ENCODE measurements at regions not wholly inside any gene's neighbourhood (a gene's known extent, or its start where the extent isn't known, plus 50 kb on each side); places are given as distances from the start of the nearest gene placed in this dataset.

- H3K9me3 ChIP-seq (ENCODE audit: control insufficient read depth, insufficient read depth, low read length): no peaks in the 10 kb centered on the region
- DNase-seq (ENCODE audit: low read depth, low spot score): no peak
- ChIA-PET CTCF (no interaction called here), POLR2A (no interaction called here)
- H3K4me3 ChIP-seq (ENCODE audit: low read depth, low read length): no peak overlapping the region
- no peaks in the 10 kb centered on the region for H3K27me3 ChIP-seq (ENCODE audit: control insufficient read depth, insufficient read depth, low read length)
- no peak overlapping the region for H3K27ac ChIP-seq (ENCODE audit: low read depth, low read length)
- TF ChIP-seq CTCF (IDR thresholded peaks at IDR 0.05; ENCODE audit: low read depth, low read length): no peak
Measured at GRCh38 chr7:118662266-118662665, 437.8 kb downstream of the ANKRD7 start.

- ChIA-PET CTCF (no interaction called here), POLR2A (no interaction called here)
- TF ChIP-seq CTCF (IDR thresholded peaks at IDR 0.05; ENCODE audit: low read depth, low read length): no peak
- no peak overlapping the region for H3K4me3 ChIP-seq (ENCODE audit: low read depth, low read length)
- H3K27ac ChIP-seq (ENCODE audit: low read depth, low read length): no peak overlapping the region
- no peaks in the 10 kb centered on the region for H3K27me3 ChIP-seq (ENCODE audit: control insufficient read depth, insufficient read depth, low read length)
- DNase-seq (ENCODE audit: low read depth, low spot score): no peak
- no peaks in the 10 kb centered on the region for H3K9me3 ChIP-seq (ENCODE audit: control insufficient read depth, insufficient read depth, low read length)
Measured at GRCh38 chr7:118664498-118664897, 440.0 kb downstream of the ANKRD7 start.

GRCh38 chr7:118671149-118671548 lies 446.6 kb downstream of the ANKRD7 start:
- ChIA-PET CTCF (no interaction called here), POLR2A (no interaction called here)
- no peak for TF ChIP-seq CTCF (IDR thresholded peaks at IDR 0.05; ENCODE audit: low read depth, low read length)

GRCh38 chr7:118684796-118685195 lies 460.3 kb downstream of the ANKRD7 start:
- H3K9me3 ChIP-seq (ENCODE audit: control insufficient read depth, insufficient read depth, low read length): no peaks in the 10 kb centered on the region
- H3K27ac ChIP-seq (ENCODE audit: low read depth, low read length): no peak overlapping the region
- no peaks in the 10 kb centered on the region for H3K27me3 ChIP-seq (ENCODE audit: control insufficient read depth, insufficient read depth, low read length)
- no peak overlapping the region for H3K4me3 ChIP-seq (ENCODE audit: low read depth, low read length)
- ChIA-PET POLR2A (no interaction called here), CTCF (no interaction called here)
- no peak for TF ChIP-seq CTCF (IDR thresholded peaks at IDR 0.05; ENCODE audit: low read depth, low read length)
- DNase-seq (ENCODE audit: low read depth, low spot score): no peak

More at GRCh38 chr7:118671149-118671548, 446.6 kb downstream of the ANKRD7 start:
- DNase-seq (ENCODE audit: low read depth, low spot score): no peak
- H3K4me3 ChIP-seq (ENCODE audit: low read depth, low read length): no peak overlapping the region
- H3K27ac ChIP-seq (ENCODE audit: low read depth, low read length): no peak overlapping the region
- no peaks in the 10 kb centered on the region for H3K27me3 ChIP-seq (ENCODE audit: control insufficient read depth, insufficient read depth, low read length)
- no peaks in the 10 kb centered on the region for H3K9me3 ChIP-seq (ENCODE audit: control insufficient read depth, insufficient read depth, low read length)

GRCh38 chr7:118689403-118689802 lies 464.9 kb downstream of the ANKRD7 start:
- ChIA-PET CTCF (no interaction called here), POLR2A (no interaction called here)
- no peak overlapping the region for H3K4me3 ChIP-seq (ENCODE audit: low read depth, low read length)
- no peak for DNase-seq (ENCODE audit: low read depth, low spot score)
- no peaks in the 10 kb centered on the region for H3K27me3 ChIP-seq (ENCODE audit: control insufficient read depth, insufficient read depth, low read length)
- H3K9me3 ChIP-seq (ENCODE audit: control insufficient read depth, insufficient read depth, low read length): no peaks in the 10 kb centered on the region
- no peak overlapping the region for H3K27ac ChIP-seq (ENCODE audit: low read depth, low read length)
- no peak for TF ChIP-seq CTCF (IDR thresholded peaks at IDR 0.05; ENCODE audit: low read depth, low read length)

Data from AG04450 (cell line).